GM18517 (cell line): ENCODE measurements at regions not wholly inside any gene's neighbourhood (a gene's known extent, or its start where the extent isn't known, plus 50 kb on each side); places are given as distances from the start of the nearest gene placed in this dataset.

ENCODE experiments used
- ATAC-seq: cut with Tn5 transposase; IDR thresholded peaks from one replicate; pipeline ENCODE4 v1.9.1; 2021; ENCODE audit warnings: mild to moderate bottlenecking, moderate library complexity; ENCODE audit not compliant: unreplicated experiment

- ATAC-seq: no peak
Observed at GRCh38 chr13:73772449-73773167, 361.6 kb downstream of the KLF12 start.

- ATAC-seq: peak; percentile 20
Observed at GRCh38 chr13:73767747-73768315, 366.4 kb downstream of the KLF12 start.

GRCh38 chr13:73767191-73767741 is 366.9 kb downstream of the KLF12 start:
- ATAC-seq: peak; percentile 37

GRCh38 chr13:73765651-73766384 is 368.4 kb downstream of the KLF12 start:
- peak; percentile 58 for ATAC-seq

DNA sequence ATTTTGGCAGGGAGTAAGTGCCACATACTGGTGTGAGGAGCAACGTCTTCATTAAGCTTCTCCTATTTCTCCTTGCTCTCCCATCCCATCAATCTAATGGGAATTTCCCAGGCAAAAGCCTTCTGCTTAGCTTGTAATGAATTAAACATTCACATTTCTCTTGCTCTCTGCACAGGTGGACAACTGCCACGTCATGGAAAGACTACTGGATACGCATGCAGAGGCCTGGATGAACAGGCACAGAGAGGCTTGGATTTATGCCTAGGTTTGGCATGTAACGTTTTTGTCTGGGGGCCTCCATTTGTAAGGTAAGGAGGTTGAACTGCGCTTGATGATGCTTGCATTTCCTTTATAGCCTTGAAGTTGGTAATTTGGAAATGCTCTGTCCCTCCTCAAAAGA is 374.8 kb downstream of the KLF12 start:
- ATAC-seq: no peak

DNA sequence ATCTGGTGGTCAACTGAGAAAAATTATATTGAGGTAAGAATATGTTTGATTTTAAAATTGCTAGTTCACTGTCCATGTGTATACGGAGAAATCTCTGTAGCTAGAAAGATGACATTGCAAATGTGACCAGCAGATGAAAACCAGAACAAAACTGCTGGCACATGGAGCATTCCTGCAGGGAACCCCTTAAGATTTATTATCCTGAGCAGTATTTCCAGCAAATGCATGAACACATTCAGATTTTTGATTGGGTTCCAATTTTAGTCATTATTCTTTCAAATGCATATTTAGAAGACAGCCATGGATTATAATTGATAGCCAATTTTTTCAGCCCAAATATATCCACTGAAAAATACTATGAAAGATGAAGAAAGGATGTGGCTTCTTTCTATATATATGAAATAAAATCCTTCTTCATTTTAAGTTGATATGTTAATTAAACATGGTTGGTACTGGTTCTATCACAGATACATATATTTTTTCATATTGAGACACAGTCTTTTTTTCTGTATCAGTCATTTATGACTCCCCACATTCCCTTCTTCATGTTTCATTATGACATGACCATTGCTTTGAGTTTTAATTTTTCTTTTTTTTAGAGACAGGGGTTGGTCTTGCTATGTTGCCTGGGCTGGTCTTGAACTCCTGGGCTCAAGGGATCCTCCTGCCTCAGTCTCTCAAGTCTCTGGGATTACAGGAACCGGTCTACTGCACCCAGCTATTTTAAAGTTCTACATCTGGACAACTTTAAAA is 376.5 kb downstream of the KLF12 start:
- no peak for ATAC-seq

DNA sequence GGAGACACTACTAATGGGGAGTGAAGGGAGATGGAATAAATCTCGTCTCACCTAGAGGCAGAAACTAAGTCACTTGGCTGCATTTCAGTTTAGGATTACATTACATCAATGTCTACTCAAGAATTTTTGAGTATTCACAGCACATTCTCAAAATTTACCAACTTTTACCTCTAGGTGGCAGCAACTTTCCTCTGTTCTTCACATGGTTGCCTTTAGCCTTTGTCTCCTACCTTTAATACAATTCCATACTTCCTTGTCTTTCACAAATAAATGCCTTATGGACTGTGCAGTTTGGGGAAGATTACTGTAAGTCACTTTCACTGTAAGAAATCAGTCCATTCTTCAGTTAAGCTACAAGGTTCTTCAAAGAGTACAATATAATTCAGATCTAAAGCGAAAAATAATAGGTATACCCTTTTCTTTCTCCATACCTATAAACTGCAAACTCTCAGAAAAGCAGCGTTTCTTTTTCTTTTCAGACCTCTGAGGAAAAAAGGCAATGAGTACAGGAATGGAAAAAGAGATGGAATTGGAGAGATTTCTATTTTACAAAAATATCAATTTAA is 379.4 kb downstream of the KLF12 start:
- ATAC-seq: peak; percentile 76

DNA sequence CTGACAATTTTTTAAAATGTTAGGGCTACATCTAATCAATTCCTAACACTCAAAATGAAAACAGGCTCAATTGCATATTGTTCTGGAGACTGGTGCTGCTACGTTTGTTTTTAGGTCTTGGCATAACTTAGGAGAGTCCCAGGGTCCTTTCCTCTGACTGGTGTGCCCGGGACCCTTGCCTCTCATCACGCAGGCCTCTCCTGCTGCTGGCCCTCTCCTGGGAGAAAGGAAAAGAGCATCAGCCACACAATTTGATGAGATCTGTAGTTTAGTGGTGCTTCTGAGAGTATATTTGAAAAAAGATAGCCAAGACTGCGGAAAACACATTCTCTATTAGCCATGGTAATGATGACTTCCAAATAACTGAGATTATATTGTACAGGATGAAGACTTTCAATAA is 380.0 kb downstream of the KLF12 start:
- no peak for ATAC-seq

DNA sequence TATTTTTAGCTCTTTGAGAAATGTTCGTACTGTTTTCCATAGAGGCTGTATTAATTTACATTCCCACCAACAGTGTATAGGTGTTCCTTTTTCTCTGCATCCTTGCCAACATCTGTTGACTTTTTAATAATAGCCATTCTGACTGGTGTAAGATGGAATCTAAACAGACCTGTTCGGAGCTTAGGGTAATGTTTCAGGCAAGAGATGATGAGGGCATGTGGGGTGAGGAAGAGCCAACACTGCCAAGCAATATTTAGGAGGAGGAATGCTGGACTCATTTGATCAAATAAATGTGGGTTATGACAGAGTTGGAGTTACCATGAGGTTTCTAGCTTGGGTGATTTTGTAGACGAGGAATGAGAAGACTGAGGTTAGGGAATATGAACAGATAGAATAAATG is 382.9 kb downstream of the KLF12 start:
- no peak for ATAC-seq

DNA sequence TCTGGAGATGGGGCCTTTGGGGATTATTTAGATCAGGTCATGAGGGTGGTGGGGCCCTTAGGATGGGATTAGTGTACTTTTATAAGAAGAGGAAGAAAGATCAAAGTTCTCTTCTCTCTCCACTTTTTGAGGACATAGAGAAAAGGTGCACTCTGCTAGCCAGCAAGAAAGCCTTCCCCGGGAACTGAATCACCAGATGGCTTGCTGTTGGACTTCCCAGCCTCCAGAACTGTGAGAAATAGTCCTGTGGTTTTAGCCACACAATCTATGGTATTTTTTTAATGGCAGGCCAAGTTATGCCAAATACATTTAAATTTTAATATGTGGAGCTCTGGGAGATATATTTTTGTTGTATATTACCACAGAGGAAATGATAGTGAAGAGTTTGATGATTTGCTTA is 385.8 kb downstream of the KLF12 start:
- ATAC-seq: no peak

DNA sequence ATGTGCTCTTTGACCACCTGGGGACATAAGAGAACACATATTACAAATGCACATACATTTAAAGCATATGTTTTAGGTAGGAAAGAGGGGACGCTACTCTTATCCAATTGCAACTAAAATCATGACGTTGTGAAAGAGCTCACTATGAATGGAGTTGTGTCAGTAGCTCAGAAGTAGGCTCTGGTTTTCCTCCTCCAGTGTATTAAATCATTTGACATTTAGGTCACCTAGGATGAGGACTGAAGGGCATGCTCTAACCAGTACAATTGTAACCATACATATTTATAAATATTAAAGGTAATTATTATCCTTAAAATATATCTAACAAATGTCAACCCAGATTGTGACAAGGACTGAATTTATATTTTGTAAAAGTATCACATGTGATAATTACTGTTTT is 389.0 kb downstream of the KLF12 start:
- ATAC-seq: no peak

DNA sequence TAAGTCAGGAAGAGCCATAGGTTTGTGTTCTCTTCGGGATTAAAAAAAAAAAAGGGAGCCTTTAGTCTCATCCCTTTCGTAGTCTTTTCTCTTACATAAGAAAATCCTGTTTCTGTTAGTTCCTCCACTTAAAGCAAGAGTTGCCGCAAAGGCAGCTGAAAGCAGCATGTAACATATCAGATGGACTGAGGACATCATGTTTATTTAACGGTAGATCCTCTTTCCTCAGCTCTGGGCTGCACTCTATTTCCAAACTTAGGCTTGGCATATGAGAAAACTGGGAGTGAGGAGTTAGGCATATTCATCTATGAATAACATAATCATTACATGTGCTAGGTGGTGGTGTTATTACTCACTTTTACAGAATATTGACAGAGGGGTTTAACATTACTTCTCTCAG is 391.2 kb downstream of the KLF12 start:
- ATAC-seq: no peak

GRCh38 chr13:73741742-73742141 is 392.5 kb downstream of the KLF12 start:
- ATAC-seq: no peak

GRCh38 chr13:73741111-73741510 is 393.1 kb downstream of the KLF12 start:
- ATAC-seq: no peak

GRCh38 chr13:73740666-73741065 is 393.5 kb downstream of the KLF12 start:
- ATAC-seq: no peak

DNA sequence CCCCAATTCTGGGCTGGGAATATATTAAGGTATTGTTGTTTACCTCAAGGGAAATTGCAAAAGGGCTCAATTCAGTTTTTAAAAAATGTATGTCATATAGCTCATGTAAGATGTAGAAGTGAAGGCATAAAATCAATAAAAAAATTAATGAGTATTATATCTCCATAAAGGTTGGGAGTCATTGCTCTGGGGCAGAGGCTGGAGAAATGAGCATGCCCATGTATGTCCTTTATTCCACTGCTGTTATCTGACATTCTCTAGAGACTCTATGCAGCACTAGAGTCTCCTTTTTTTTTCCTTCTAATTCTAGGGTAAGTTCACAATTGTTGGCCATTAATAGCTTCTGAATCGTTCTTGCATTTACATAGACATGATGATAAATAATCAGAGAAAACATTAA is 394.8 kb downstream of the KLF12 start:
- ATAC-seq: no peak

DNA sequence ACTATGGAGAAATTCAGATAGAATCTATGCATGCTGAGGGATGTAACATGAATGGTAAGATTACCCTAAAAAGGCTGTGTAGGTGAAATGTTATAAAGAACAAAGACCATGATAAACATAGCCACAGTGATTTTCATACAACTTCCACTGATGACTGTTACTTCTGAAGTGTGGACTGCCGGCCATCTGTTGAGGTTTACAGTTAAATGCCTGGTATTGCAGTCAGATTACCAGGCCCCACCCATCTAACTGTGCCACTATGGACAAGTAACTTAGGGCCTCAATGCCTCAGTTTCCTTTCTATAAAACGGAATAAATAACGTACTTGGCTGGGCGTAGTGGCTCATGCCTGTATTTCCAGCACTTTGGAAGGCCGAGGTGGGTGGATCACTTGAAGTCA is 395.6 kb downstream of the KLF12 start:
- no peak for ATAC-seq

GRCh38 chr13:73737214-73737613 is 397.0 kb downstream of the KLF12 start:
- no peak for ATAC-seq

DNA sequence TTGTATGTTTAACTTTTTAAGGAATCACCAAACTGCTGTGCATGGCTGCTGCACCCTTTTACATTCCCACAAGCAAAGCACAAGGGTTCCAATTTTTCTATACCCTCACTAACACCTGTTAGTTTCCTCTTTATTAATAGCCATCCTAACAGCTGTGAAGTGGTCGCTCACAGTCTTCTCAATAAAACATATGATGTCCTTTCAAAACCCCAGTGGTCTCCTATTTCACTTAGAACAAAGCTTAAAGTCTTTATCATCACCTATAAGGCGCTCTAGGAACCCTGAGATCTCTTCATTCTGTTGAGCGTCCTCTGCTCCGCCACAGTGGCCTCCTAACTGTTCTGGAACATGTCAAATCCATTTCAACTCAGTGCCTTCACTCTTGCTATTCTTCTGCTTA is 400.5 kb downstream of the KLF12 start:
- ATAC-seq: no peak

- ATAC-seq: no peak
Observed at GRCh38 chr13:73732350-73732749, 401.9 kb downstream of the KLF12 start.

GRCh38 chr13:73731564-73731963 is 402.6 kb downstream of the KLF12 start:
- no peak for ATAC-seq
